Ammon's horn (tissue), 1 donor: ENCODE measurements at regions not wholly inside any gene's neighbourhood (a gene's known extent, or its start where the extent isn't known, plus 50 kb on each side); places are given as distances from the start of the nearest gene placed in this dataset.

Experiments
- DNase-seq: peaks from one replicate; pipeline ENCODE4 v3.0.0-alpha.2; 2016; ENCODE audit warnings: low spot score

GRCh38 chr13:26155568-26155967 is 66.5 kb downstream of the RNF6 start:
- no peak for DNase-seq

GRCh38 chr13:26133851-26134250 is 82.0 kb upstream of the SHISA2 start:
- no peak for DNase-seq

GRCh38 chr13:26133286-26133685 is 81.5 kb upstream of the SHISA2 start:
- no peak for DNase-seq

GRCh38 chr13:26132756-26133155 is 80.9 kb upstream of the SHISA2 start:
- peak; percentile 25 for DNase-seq

GRCh38 chr13:26128676-26129075 is 76.9 kb upstream of the SHISA2 start:
- no peak for DNase-seq

- DNase-seq, result no peak
These were observed 65.8 kb upstream of the SHISA2 start for GRCh38 chr13:26117620-26118019.

- no peak for DNase-seq
These were observed 61.0 kb upstream of the SHISA2 start for GRCh38 chr13:26112843-26113242.

- no peak for DNase-seq
These were observed 60.0 kb upstream of the SHISA2 start for GRCh38 chr13:26111797-26112196.
